GM19238 (cell line): ENCODE measurements at regions not wholly inside any gene's neighbourhood (a gene's known extent, or its start where the extent isn't known, plus 50 kb on each side); places are given as distances from the start of the nearest gene placed in this dataset.

Source experiments
- DNase-seq: peaks from one replicate; pipeline ENCODE4 v3.0.0; 2011; ENCODE audit warnings: low spot score; ENCODE audit not compliant: insufficient read length

- DNase-seq = no peak
Measured at GRCh38 chr3:174398761-174399160, 460.4 kb upstream of the NAALADL2 start.

- DNase-seq = no peak
Measured at GRCh38 chr3:174403831-174404230, 455.3 kb upstream of the NAALADL2 start.

- DNase-seq = no peak
Measured at GRCh38 chr3:174408310-174408709, 450.8 kb upstream of the NAALADL2 start.

GRCh38 chr3:174409086-174409743 is 449.9 kb upstream of the NAALADL2 start:
- DNase-seq = no peak

GRCh38 chr3:174413062-174413912 is 445.8 kb upstream of the NAALADL2 start:
- DNase-seq = no peak

- DNase-seq = no peak
Measured at GRCh38 chr3:174414902-174415301, 444.2 kb upstream of the NAALADL2 start.

GRCh38 chr3:174417573-174417972 is 441.6 kb upstream of the NAALADL2 start:
- DNase-seq = no peak

GRCh38 chr3:174419216-174419615 is 439.9 kb upstream of the NAALADL2 start:
- DNase-seq = no peak

GRCh38 chr3:174423936-174424335 is 435.2 kb upstream of the NAALADL2 start:
- DNase-seq = no peak

GRCh38 chr3:174424656-174425055 is 434.5 kb upstream of the NAALADL2 start:
- DNase-seq = no peak

GRCh38 chr3:174425422-174425821 is 433.7 kb upstream of the NAALADL2 start:
- DNase-seq = no peak

- no peak for DNase-seq
Measured at GRCh38 chr3:174430986-174431385, 428.1 kb upstream of the NAALADL2 start.

- DNase-seq = no peak
Measured at GRCh38 chr3:174431717-174432116, 427.4 kb upstream of the NAALADL2 start.

- no peak for DNase-seq
Measured at GRCh38 chr3:174436367-174436766, 422.8 kb upstream of the NAALADL2 start.

- no peak for DNase-seq
Measured at GRCh38 chr3:174438501-174439145, 420.5 kb upstream of the NAALADL2 start.

GRCh38 chr3:174439331-174440252 is 419.5 kb upstream of the NAALADL2 start:
- no peak for DNase-seq

- no peak for DNase-seq
Measured at GRCh38 chr3:174440253-174440701, 418.9 kb upstream of the NAALADL2 start.

- DNase-seq = peak; percentile 11
Measured at GRCh38 chr3:174440741-174441587, 418.2 kb upstream of the NAALADL2 start.

GRCh38 chr3:174441588-174442301 is 417.4 kb upstream of the NAALADL2 start:
- no peak for DNase-seq

- no peak for DNase-seq
Measured at GRCh38 chr3:174442302-174442682, 416.8 kb upstream of the NAALADL2 start.
